ENCODE measurements at regions not wholly inside any gene's neighbourhood (a gene's known extent, or its start where the extent isn't known, plus 50 kb on each side); places are given as distances from the start of the nearest gene placed in this dataset.
"Not testable (repeated sequence)": the region's sequence is repeated elsewhere in the genome, so short reads cannot be mapped to it uniquely, and the experiment has no call there.

DNA sequence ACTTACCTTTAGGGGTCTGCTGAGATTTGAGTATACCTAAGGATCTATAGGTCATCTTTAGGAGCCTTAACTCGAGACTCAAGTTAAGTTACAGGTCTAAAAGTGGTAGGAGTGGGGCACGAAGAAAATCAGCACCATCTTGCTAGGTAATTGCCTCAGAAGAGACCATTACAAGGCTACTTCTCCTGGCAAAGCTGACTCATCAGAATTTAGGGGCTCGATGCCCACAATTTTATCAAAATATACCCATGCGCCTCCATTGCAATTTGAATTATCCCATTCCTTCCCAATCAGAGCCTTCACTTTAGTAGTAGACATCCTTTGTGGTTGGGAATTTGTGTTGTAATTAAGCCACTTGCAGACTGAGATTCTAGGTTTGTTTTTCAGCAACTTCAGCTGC, 1994.3 kb downstream of the MRPL39 start:
- no peak for DNase-seq (ENCODE audit: low read depth in 2 of 2)

DNA sequence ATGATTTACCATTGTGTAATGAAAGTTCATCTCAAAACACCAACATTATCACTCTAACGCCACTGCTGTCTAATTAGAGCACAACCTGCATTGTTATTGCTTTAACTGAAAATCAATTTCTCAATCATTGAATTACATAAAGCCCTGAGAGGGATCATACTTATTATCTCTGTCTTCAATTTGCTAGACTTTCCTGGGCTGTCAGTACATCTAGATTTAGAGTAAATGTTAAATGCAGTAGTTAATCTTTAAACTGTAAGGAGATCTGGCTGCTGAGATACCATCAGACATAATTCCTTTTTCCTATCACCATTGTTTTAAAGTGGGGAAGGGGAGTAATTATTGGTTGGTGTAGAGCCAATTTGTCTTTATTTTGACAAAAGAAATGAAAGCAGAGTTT, 1995.1 kb downstream of the MRPL39 start:
- DNase-seq (ENCODE audit: low read depth in 2 of 2), result no peak

DNA sequence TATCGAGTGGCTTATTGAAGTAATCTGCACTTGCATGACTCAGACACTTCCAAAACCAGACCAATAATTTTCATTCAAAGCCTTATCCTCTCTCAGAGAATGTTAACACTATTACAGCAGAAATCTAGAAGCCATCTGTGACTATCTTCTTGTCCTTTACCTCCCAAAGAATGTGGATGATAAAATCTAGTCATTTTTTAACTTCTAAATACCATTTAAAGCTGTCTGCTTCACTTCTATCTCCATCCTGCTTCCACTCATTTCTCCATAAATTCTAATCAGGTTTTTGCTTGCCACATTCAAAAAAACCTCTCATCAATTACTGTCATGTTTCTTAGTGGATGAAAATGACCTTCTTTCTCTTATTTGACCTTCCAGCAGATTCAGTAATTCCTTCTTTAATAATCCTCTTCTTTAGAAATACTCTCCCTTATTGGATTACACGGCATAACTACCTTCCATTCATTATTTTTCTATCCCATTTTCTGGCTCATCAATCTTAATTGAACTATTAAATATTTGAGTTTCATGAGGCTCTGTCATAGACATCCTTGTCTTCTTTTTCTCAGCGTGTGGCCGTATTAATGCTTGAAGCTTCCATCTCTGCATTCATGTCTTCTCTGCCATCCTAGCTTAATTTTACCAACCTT, 1999.4 kb downstream of the MRPL39 start:
- DNase-seq (ENCODE audit: low read depth in 2 of 2), result no peak

DNA sequence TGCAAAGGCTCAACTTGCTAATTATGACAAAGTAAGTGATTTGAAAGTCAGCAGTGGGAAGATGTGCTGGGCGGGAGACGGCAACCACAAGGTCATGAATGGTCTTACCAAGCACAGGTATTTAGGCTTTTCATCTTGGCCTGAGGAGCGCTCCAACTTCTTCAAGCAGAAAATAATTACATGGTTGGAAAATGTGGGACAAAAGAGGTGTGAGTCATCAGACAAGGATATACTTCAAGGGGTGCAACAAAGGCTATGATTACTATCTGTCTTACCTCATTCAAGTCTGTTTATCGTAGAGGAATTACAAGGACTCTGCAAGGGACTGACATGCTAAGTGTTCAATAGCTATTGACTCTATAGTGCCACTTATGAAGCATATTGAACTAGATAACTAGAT, 2005.7 kb downstream of the MRPL39 start:
- DNase-seq (ENCODE audit: low read depth in 2 of 2), result no peak

DNA sequence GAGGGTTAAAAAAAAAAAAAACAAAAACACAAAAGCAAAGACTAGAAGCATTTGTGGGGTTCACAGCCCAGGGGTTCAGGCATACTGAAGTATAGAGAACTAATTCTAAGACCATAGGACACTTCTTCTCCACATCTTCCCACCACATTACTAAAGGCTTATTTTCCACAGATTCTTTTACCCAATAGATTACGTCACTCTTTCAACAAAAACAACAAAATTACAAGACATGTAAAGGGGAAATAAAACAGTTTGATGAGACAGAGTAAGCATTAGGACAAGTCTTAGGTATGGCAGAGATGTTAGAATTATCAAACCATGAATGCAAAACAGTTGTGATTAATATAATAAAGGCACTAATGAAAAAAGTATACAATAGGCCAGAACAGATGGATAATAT, 2013.7 kb downstream of the MRPL39 start:
- DNase-seq (ENCODE audit: low read depth in 2 of 2), result no peak

DNA sequence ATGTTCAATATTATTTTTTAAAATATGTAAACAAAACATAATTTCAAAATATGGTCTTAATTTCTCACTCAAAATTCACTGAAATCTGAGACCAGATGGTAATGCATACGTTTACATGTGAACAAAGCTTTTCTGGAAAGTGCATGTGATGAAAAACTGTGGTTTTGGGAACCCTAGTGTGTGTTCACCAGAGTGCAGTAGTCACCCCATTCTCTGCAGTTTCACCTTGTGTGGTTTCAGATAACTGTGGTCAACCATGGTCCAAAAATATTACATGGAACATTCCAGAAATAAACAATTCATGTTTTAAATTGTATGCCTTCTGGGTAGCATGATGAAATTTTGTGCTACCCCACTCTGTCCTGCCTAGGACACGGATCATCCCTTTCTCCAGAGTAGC, 2021.9 kb downstream of the MRPL39 start:
- no peak for DNase-seq (ENCODE audit: low read depth in 2 of 2)

DNA sequence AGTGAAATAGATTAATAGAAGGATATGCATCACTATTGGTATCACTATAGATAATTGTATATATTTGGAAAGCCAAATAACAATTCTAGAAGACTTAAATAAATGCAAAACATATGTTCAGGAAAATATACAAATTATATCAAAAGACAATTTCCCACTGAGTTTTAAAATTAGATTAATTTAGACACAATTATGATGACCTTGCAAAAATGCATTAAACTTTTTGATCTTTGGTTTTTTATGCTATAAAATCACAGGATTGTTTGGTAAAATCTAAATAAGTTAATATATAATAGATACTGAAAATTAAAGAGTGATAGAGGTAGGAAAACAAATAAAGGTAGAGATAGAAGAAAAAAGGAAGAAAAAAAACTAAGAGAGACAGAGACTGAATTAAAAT, 2027.7 kb downstream of the MRPL39 start:
- DNase-seq (ENCODE audit: low read depth in 2 of 2), result no peak

DNA sequence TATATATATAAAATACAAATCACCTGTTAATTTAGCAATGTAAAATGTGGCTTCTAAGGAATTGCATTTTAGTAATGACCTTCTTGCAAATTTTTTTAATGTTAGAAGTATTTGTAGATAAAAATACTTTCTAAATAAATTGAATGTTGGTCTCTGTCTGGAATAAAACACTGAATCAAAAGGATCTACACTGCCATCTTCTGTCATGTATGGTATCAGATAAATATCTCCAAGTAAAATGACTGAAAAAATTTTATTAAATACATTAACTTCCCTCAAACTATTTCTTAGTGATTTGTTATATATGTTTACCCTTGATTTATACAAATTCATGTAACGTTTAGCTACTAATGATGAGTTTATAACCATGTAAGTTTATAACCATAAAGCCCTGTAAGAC, 2029.3 kb downstream of the MRPL39 start:
- no peak for DNase-seq (ENCODE audit: low read depth in 2 of 2)

DNA sequence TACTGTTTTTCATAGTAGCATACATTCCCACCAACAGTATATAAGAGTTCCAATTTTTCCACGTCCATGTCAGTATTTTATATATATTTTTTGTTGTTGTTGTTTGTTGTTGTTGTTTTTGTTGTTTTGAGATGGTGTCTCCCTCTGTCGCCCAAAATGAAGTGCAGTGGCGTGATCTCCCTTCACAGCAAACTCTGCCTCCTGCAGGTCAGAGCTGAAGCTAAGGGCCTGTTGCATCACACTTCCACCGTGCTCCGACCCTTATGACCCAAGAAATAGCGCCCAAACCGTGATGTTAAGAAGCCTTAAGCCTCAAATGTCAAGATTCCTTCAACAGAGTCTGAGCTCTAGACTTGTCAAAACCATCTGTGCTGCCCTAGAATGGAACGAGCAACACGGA, 2032.3 kb downstream of the MRPL39 start:
- no peak for DNase-seq (ENCODE audit: low read depth in 2 of 2)

DNA sequence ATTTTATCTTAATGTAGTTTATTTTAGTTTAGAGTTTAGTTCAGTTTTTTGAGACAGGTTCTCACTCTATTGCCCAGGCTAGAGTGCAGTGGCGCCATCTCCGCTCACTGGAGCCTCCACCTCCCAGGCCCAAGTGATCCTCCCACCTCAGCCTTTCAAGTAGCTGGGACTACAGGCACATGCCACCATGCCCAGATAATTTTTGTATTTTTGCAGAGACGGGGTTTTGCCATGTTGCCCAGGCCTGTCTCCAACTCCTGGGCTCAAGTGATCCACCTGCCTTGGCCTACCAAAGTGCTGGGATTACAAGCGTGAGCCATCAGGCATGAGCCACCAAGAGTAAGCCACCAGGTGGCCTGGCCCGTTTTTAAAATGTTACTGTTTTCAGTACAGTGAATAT, 2058.4 kb downstream of the MRPL39 start:
- DNase-seq (ENCODE audit: low read depth in 2 of 2), result not testable (repeated sequence)

DNA sequence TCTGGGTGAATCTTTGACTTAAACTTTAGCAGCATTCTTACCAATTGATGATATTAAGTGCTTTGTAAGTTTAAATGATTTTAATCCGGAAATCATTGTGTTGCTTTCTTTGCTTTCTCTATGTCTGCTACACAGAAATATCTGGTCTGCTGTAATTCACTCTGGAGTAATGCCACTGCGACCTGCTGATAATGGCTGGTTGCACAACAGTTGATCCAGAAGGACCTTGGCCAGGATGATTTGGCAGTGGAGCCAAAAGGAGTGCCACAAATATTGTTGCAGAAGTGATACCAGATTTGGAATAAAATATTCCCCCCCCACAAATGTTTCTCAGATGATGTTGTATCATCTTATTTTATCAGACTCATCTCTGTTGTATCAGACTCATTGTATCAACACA, 2063.9 kb downstream of the MRPL39 start:
- no peak for DNase-seq (ENCODE audit: low read depth in 2 of 2)

DNA sequence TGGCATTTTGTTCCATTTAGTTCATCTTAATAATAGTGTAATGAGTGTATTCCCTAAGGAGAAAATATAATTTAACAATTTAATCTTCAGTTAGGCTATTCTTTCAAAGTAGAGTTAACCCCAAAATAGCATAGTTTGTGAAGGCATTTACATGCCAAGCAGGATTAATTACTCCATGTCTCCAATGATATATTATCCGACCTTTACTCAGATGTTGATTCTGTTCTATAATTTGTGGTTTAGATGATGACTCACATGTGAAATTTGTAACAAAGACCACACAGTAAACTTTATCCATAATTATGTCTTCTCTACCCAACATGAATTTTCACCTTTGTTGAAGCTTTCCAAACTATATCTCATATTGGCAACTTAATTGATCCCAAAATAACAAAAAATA, 2065.2 kb downstream of the MRPL39 start:
- DNase-seq (ENCODE audit: low read depth in 2 of 2), result no peak

DNA sequence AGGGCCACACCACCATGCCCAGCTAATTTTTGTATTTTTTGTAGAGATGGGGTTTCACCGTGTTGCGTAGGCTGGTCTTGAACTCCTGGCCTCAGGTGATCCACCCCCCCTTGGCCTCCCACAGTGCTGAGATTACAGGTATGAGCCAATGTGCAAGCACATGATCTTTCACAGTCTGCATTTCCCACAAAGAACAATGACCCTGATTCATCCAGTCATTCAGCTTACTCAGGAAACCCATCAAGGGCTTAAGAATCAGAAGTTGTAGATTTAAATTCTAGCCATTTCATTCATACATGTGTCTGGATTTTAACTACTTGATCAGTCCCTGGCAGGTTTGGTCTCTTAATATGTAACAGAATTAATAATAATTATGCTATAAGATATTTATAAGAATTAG, 2065.7 kb downstream of the MRPL39 start:
- no peak for DNase-seq (ENCODE audit: low read depth in 2 of 2)

DNA sequence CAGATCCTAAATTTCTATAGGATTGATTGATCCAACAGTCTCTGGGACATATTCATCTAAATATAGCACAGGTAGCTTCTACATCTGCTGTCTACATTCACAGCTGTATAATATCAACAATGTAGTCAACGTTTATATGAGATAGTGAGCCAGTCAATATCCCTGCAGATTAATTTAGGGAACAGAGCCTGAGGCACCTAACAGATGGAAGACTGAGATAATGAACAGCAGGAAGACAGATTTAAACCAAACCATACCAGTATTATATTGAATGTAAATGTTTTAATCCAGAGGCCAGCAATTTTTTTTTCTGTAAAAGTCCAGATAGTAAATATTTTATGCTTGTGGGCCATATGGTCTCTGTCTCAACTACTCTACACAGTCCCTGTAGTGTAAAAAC, 2072.4 kb downstream of the MRPL39 start:
- no peak for DNase-seq (ENCODE audit: low read depth in 2 of 2)

DNA sequence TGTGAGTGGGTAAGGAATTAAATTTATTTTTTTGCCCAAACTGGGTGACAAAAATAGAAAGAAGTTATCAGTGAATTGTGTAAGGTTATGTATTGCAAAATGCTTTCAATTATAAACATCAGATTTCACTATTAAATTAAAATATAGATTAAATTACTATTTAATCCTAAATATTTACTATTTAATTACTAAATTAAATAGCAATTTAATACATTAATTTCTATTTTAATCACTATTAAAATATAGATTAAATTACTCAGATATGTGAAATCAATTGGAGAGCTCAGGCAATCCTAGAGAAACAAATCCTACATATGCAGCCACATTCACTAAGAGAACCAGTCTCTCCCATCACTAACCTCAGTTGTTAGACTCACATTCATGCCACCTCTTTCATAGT, 2075.8 kb downstream of the MRPL39 start:
- no peak for DNase-seq (ENCODE audit: low read depth in 2 of 2)

DNA sequence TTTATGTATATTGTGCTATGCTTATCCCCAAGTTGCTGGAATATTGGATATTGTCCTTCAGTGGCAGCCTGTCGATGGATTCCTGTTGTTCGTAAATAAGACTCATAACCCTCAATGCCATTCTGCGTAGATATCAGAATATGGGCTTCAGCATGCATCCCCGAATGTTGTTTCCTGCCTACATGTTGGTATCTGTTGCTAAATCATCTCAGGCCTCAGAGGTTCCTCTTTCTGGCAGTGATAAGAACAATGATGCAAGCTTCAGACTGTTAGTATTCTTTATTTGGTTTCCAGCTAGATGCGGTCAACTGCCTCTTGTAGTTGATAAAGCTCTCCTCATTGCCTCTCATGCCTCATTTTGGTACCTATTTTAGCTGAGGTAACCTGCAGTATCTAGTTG, 2082.6 kb downstream of the MRPL39 start:
- no peak for DNase-seq (ENCODE audit: low read depth in 2 of 2)

DNA sequence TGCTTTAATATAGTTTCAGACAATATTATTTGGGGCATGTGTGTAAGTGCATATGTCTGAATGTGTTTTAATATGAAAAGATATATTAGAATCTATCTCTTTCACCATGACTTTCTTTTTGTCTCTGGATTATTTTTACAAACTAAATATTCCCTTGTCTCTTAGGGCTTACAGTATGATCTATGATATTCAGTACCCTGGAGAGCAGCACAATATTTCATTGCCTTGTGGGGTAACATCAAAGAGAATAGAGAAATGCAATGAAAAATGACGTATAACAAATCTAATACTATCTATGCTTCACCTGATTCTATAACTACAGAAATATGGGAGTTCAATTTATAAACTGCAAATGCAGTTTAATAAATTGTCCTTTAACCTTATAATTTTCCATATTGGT, 2084.5 kb downstream of the MRPL39 start:
- DNase-seq (ENCODE audit: low read depth in 2 of 2), result no peak

DNA sequence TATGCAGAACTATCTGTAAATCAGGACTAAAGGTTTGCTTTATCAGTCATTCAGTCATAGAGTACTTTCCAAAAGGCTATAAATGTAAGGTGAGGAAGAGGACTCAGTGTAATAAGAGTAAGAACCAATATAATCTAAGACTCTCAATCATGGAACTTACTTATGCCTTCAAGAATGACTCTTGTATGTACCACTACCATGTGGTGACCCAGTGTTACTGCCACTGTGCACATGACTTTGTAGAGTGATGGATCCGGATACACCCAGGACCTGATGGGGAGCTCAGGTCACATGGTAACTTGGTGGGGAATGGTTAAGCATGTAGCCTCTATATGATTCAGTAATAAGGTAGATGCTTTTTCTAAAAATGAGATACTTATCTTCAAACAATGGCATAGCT, 2099.8 kb downstream of the MRPL39 start:
- no peak for DNase-seq (ENCODE audit: low read depth in 2 of 2)

DNA sequence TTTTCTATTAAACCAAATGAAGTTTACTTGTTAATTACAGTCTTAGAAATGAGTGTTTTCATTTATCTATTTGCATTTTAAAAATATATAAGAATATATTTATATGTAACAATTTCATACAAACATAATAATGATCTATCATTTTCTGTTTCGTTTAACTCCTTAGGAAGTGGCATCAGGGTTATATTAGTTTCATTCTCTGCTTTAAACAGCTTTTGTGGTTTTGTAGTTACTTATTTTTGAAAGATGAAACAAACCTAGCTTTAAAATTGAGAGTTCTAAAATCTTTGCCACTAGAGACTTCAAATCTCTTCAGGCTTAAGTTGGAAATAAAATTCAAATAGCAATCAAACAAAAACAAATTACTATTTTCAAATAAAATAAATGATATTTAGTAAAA, 2110.6 kb downstream of the MRPL39 start:
- DNase-seq (ENCODE audit: low read depth in 2 of 2), result no peak

DNA sequence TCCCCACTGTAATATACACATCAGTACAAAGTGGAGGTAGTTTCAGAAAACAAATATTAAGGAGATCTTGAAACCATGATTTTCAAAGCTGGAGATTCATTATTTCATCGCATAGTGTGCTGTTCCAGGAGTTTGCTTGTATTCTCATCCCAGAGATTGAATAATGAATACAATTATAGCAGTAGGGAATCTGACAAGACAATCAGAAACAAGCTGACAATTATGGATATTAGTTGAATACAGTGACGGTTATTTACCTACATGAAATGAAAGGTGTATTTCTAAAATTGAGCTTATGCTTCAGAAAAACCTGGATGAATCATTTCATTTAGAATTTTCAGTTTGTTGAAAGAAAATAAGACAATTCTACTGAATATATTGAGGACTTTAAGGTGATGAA, 2119.0 kb downstream of the MRPL39 start:
- no peak for DNase-seq (ENCODE audit: low read depth in 2 of 2)

DNA sequence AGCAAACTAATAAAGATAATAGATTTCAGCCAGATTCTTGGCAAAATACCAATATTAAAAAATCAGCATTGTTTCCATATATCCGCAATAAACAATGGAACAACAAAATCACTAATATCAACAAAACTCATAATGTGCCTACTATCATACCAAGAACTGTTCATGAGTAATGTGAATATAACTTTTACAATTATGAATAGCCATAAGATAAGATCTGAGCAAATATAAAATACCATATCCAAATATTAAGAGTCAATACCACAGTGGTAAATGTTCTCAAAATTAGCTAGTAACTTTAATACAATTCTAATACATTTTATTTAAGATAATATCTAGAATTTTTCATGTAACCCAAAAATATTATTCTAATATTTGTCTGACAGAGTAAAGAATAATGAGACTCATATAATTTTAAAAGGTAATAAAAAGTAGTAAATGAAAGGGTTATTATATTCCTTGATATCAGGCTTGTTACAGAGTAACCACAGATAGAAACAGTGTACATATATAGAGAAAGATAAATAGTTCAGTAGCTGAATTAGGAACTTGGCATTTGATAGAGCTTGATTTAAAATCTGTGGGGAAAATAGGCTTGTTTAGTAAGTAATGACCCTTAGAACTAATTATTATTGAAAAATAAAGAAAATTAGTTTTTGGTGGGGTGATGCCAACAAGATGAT, 2126.6 kb downstream of the MRPL39 start:
- no peak for DNase-seq (ENCODE audit: low read depth in 2 of 2)

DNA sequence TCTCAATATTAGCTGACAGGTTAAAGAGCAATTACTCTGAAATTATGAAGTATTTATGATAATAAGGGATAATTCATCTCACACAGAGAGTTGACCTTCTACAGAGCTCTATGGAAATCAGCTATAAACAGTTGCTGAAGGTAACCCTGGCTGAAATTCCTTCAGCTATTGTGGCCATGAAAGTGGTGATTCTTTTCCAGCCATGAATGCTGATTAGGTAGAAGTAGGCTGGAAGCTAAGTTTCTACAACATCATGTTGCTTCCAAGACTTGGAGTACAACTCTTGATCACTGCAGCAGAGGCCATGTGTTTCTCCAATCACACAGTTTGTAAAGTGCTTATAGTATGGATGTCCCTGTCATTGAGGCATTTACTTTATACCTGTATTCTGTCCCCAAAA, 2128.9 kb downstream of the MRPL39 start:
- no peak for DNase-seq (ENCODE audit: low read depth in 2 of 2)

DNA sequence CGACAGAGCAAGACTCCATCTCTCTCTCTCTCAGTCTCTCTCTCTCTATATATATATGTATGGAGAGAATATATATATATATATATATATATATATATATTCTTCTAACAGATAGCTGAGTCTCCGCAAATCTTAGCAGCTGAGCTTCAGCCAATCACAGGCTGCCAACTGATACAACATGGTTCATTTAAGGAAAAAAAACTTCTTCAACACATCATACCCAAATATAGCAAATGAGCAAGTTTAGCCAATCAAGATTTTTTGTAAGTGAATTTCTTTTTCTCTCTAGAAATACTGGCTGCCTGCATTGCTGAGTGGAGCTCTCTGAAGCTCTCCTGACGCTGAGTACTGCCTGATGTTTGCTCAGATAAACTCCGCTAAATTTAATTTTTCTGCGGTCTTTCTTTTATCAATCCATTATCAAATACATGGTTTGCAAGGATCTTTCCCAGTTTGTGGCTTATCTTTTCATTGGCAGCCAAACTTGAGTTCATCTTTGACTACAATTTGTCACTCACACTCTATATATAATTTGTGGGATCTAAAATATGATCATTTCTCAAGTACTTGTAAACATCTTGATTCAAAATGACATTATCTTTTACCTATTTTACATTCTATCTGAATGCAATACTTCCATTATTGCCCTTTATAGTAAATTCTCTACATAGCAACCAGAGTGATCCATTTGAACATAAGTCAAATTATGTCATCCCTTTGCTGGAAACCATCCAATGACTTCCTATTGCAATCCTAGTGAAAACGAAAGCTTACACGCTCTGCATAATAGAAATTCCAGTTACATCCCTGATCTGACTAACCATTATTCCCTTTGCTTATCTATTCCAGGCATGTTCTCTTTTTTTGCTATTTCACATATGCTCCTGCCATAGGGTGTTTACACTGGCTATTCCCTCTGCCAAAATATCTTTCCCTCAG, 2131.7 kb downstream of the MRPL39 start:
- no peak for DNase-seq (ENCODE audit: low read depth in 2 of 2)
